ENCODE measurements at regions not wholly inside any gene's neighbourhood (a gene's known extent, or its start where the extent isn't known, plus 50 kb on each side); places are given as distances from the start of the nearest gene placed in this dataset.

GRCh38 chr1:201646411-201647022 is 107.6 kb downstream of the NAV1 start (continued):
- TF ChIP-seq CHD7 (IDR thresholded peaks at IDR 0.05; ENCODE audit: insufficient replicate concordance, low read length) (no peak), SUZ12 (IDR thresholded peaks at IDR 0.05; ENCODE audit: low read length) (0 out of 2 replicates have a peak, but pooled peaks have one; percentile 5), YY1 (IDR thresholded peaks at IDR 0.05; ENCODE audit: low read depth, low read length) (no peak)

Data from H1 (cell line).